Activated T-helper 1 cell treated with Interleukin-2 at 50 U/mL for 16 hours (primary cell): ENCODE measurements at regions not wholly inside any gene's neighbourhood (a gene's known extent, or its start where the extent isn't known, plus 50 kb on each side); places are given as distances from the start of the nearest gene placed in this dataset.

Experiments used
- DNase-seq: peaks from one replicate; pipeline ENCODE4 v3.0.0-alpha.2; 2020; ENCODE audit warnings: low read depth

DNA sequence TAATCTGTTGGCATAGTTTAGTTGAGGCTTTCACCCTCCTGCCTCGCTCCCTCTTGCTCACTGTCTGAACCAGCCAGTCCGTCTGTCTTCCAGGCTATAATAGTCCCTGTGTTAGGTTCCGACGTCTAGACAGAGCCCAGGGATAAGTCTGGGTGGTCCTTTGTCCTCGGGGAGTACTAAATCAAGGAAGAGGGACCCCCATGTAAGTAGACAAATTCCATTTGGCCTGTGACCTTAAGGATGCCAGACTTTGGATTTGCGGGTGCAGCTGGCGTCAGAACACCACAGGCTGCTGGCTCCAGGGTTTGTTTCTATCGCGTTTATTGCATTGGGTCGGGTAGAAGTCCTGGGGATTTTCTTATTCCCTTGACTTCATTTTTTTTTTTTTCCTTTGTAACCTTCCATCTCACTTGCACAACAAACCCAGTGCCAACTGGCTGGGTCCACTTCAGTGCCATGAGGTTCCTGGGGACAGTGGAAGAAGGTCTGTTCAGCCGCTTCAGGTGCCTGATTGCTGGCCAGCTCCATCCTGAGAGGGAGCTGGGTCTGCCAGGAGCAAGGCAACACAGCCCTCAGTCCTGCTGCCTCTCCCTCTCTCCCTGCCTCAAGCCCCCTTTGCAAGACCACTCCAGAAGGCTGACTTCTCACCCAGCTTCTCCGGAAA is 95.4 kb upstream of the KLHL25 start:
- DNase-seq: no peak

GRCh38 chr15:85890620-85890980 is 95.9 kb upstream of the KLHL25 start:
- no peak for DNase-seq

- no peak for DNase-seq
Observed at GRCh38 chr15:85891470-85891869, 96.7 kb upstream of the KLHL25 start.

DNA sequence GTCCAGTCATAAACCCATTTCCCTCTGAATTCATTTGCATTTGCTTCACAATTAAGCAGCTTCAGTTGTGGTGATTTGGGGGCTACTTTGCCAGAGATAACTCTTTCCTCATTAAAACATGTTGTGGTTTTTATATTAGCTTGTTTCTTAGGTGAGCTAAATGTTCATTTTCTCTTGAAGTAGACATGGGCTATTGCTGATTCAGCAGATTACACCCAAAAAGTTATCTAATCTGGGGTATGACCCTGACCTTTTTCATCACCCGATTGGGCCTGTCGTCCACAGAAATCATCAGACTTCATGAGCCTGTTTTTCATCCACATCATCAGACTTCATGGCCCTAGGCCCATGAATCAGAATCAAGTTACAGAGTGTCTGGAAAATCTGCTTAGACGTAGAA is 97.5 kb upstream of the KLHL25 start:
- no peak for DNase-seq

GRCh38 chr15:85897207-85897894 is 102.6 kb upstream of the KLHL25 start:
- DNase-seq: no peak

DNA sequence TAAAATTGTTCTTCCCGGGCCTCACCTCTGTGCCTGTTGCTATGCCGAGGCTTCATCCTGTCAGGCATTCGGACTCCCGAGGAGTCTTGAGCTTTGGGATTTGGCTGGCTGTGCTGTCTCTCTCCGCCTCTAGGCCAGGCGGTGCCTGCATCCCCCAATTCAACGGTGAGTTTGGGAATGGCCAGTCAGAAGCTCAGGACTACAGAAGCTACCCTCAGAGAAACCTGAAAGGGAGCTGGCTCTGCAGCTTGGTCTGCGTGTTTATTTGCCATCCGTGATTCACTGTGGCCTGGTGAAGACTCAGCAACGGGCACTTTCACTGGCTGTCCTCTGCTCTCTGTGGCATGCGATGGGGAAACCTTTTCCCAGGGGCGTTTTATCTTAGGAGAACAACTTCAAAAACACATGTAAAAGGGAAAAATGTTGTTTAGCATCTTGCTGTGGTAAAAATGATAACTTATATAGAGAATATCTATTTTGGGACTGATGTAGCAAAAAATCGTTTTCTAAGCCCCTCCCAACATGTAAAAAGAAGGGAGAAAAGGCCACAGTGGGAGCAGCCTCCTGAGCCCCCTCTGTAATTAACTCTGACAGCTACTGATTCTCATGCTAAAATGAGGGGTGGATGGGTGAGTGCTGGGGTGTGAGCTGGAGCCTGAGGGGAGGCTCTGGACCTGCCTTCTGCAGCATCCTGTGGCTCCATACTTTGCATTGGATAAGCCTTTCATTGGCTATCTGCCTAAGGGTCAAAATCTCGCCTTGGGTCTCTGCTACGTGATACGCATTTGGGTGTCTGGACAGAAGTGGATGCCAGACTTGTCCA is 103.4 kb upstream of the KLHL25 start:
- no peak for DNase-seq

DNA sequence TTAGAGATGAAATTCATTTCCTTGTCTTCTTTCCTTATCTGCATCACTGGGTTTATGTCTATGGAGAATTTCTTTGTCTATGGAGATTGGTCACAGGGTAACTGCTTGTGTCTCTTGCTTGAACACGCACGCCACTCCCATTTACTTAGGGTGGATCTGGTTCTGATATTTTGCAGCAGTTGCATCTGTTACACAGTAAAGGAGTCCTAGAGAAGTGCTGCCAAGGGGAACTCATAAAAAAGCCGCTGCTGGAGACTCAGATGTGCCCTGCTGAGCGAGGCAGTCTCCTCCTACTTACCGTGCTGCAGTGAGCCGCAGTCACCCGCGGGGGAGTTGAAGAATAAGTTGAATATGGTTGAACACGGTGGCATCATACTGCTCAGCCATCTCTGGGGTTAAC is 105.2 kb upstream of the KLHL25 start:
- no peak for DNase-seq

DNA sequence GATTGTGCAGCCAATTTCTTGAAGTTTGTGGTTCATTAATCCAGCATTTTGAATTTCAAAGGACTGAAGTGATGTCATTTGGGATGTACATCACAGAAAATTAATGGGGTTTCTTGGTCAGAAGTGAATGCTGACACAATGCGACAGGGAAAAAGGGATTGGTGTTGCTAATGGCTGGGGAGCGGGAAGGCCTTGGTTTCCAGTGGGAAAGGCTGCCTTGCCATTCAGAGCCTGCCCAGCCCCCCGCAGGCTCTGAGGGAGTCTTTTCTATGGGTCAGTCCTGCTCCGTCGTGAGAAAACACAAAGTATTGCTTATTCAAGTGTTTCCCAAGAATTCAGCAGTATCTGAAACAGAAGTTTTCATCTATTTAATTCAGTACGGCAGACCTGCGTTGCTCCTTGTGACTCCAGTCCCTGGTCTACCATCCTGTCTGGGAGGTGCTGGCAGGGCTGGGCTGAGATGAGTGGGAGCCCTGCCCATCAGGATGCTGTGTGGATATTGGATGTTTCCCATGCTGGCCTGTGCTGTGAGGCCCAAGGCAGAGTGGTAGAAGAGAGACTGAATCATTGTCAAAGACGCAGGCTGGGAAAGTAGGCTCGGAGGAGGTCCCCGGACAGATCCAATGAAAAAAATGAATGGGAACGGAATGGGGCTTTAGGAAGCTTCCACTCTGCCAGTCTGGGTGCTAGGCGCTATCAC is 111.2 kb upstream of the KLHL25 start:
- no peak for DNase-seq

GRCh38 chr15:85906640-85907039 is 111.9 kb upstream of the KLHL25 start:
- no peak for DNase-seq

DNA sequence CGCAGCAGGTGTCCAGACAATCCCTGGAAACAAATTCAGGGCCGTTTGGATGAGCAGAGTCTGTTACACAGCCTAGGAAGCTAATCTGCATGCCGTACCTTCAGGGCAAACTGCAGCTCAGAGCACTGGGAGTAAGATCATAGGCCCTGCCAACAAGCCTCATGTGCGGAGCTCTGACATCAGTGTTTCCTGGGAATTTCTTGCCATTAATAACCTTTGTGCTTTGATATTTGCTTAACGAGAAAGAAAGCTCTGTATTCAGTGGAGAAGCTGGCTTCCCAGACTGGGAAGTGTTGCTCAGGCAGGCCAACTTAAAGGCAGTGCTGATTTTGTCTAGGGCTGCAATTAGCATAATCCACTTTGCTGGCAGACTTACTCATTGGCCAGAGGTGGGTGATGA is 116.1 kb upstream of the KLHL25 start:
- no peak for DNase-seq

- no peak for DNase-seq
Observed at GRCh38 chr15:85913461-85913860, 118.7 kb upstream of the KLHL25 start.

DNA sequence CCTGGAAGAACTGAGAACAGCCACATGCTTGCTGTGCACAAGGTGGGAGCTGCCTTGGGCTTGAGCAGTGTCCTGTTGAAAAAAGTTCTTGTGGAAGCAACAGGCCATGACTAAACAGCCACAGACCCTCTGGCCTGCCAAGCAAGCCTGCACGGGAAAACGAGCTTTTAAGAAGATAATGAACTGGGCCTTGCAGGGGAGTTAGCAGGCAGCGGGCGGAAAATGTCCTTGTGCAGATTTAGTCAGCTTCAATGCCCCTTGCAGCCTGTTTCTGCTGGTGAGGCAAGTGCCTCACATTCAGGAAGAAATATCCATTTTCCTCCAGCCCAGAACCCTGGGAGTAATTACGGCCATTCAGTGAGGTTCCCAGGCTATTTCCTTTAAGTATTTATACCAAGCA is 126.2 kb upstream of the KLHL25 start:
- DNase-seq: no peak

- DNase-seq: no peak
Observed at GRCh38 chr15:85924088-85924487, 129.4 kb upstream of the KLHL25 start.

GRCh38 chr15:85925649-85926237 is 131.0 kb upstream of the KLHL25 start:
- DNase-seq: no peak

GRCh38 chr15:85926834-85927233 is 132.1 kb upstream of the KLHL25 start:
- no peak for DNase-seq

DNA sequence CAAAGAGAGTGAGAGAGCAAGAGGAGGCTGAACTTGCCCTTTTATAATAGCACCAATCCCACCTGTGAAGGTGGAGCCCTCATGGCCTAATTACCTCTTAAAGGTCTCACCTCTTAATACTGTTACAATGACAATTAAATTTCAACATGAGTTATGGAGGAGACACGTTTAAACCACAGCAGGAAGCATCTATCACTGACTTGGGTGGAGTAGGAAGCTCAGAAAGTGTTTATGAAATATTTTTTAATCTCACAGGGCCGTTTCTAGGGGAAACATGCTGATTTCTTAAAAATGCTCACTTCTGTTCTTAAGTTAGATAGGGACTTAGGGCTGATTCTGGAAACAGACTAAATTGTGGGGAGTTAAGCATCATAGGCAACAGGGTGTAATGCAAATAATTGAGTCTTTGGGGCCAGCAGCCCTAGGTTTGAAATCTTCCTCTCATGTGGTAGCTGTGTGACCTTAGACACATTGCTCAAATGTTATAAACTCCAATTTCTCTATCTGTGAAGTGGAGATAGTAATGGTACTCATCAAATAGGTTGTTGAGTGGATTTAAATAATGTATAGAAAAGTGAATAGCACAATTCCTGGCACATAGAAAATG is 133.3 kb upstream of the KLHL25 start:
- no peak for DNase-seq

DNA sequence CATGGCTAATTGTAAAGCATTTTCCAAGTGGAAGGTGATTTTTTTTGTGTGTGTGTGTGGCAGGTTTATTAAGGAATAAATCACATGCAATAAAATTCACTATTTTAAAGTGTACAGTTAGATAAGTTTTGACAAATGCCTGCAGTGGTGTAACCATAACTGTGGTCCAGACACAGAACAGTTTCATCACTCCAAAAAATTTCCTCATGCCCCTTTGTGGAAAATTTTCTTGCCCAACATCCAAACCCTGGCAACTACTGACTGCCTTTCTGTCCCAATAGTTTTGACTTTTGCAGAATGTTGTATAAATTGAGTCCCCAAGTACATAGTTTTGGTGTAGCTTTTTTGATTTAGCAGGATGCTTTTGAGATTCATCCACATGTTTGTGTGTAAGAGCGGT is 135.1 kb upstream of the KLHL25 start:
- DNase-seq: no peak

- DNase-seq: no peak
Observed at GRCh38 chr15:85932391-85932790, 137.7 kb upstream of the KLHL25 start.

- DNase-seq: no peak
Observed at GRCh38 chr15:85934691-85935090, 140.0 kb upstream of the KLHL25 start.

GRCh38 chr15:85935182-85935581 is 140.5 kb upstream of the KLHL25 start:
- DNase-seq: no peak

DNA sequence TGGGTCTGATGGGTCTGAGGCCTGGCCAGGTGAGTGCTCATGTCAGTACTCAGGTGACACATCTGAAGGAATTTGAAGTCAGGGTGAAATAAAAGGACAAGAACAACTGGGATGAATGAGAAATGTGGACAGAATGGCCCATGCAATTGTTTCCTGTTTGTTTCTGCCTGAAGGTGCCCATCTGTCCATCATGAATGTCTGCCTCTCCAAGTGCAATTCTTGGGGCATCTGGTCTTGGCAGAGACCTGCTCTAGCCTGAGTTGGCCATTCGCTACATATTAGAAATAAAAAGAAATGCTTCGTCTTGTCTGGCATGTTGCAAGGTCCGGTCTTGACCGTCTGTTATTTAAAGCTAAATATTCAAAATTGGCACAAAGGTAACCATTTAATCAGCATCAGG is 142.0 kb upstream of the AGBL1 start:
- DNase-seq: no peak
